K562 (cell line): ENCODE measurements at regions not wholly inside any gene's neighbourhood (a gene's known extent, or its start where the extent isn't known, plus 50 kb on each side); places are given as distances from the start of the nearest gene placed in this dataset.

Source experiments
- ATAC-seq: fragments of 200-7000 bp; cut with Tn5 transposase; 3 replicates; pipeline ENCODE4 v1.9.1; 2020; ENCODE audit warnings: moderate library complexity
- BruUV-seq: library from RNA; stranded (reverse); fragments of 400-500 nt; replicated peaks from 2 replicates; lab custom pipeline; 2021; lab: Mats Ljungman, UMichigan
- CTCF ChIA-PET: fragments of 300-600 bp; formaldehyde crosslinking; extraction: SDS; loops from one replicate; lab custom pipeline; 2021; ENCODE audit warnings: low intra/inter-chr PET ratio; lab: Yijun Ruan, JAX
- POLR2A ChIA-PET: fragments of 300-600, 350-650 bp; sonication (Branson Sonifier 250); formaldehyde crosslinking; extraction: SDS; loops from one replicate; lab custom pipeline; 2021; ENCODE audit warnings: antibody characterized with exemption, inconsistent platforms; lab: Yijun Ruan, JAX
- DNase-seq, 4 experiments: peaks; one replicate each; pipeline versions ENCODE4 v3.0.0 to v3.0.0-alpha.2; 2011 to 2018; ENCODE audit warnings: low spot score in 3 of 4, mixed read lengths in 3 of 4; ENCODE audit errors: extremely low read depth in 1 of 4
- FAIRE-seq: peaks from 2 replicates; lab custom pipeline; 2011; peaks lifted over from hg19 to GRCh38; lab: Jason Lieb, UNC
- H2AFZ ChIP-seq: 2 replicates; pipeline ENCODE4 v1.6.0; 2011; ENCODE audit warnings: low read depth, low read length, control low read depth, inconsistent platforms
- H3K27ac ChIP-seq: fragments of 200-600 bp; 3 replicates; pipeline ENCODE4 v1.8.0; 2011; ENCODE audit warnings: low read depth, mild to moderate bottlenecking, control low read depth, inconsistent platforms, low read length, moderate library complexity, mixed read lengths; ENCODE audit errors: extremely low read depth
- H3K27me3 ChIP-seq, 2 experiments: fragments of 300-600 bp in 1 of 2; 2 replicates in 1 of 2; 3 replicates in 1 of 2; pipeline versions ENCODE4 v1.6.0 to v1.8.0; 2011; ENCODE audit warnings: inconsistent platforms in 2 of 2, low read length in 2 of 2, mild to moderate bottlenecking in 1 of 2, mixed read lengths in 1 of 2, moderate library complexity in 1 of 2; ENCODE audit not compliant: control insufficient read depth in 2 of 2, insufficient read depth in 2 of 2
- H3K36me3 ChIP-seq: fragments of 300-600 bp; 3 replicates; pipeline ENCODE4 v1.8.0; 2011; ENCODE audit warnings: mild to moderate bottlenecking, low read length, inconsistent platforms; ENCODE audit not compliant: control insufficient read depth, insufficient read depth
- H3K4me1 ChIP-seq, 2 experiments: fragments of 200-600 bp in 1 of 2; replicated peaks in 1 of 2; 2 replicates in 1 of 2; 3 replicates in 1 of 2; pipeline versions ENCODE4 v1.5.1 to v1.8.0; 2011; ENCODE audit warnings: inconsistent platforms in 2 of 2, low read length in 2 of 2, mild to moderate bottlenecking in 1 of 2, mixed read lengths in 1 of 2, moderate library complexity in 1 of 2; ENCODE audit not compliant: control insufficient read depth in 2 of 2, insufficient read depth in 2 of 2
- H3K4me2 ChIP-seq: 2 replicates; pipeline ENCODE4 v1.6.1; 2011; ENCODE audit warnings: low read length, control low read depth, inconsistent platforms, mixed read lengths; ENCODE audit not compliant: insufficient read depth
- H3K4me3 ChIP-seq: fragments of 200-600 bp; sonication (generic), shearing (Covaris generic); 2 replicates; pipeline ENCODE4 v1.5.1; 2016; ENCODE audit warnings: control low read depth, inconsistent platforms
- H3K79me2 ChIP-seq: fragments of 200-600 bp; 3 replicates; pipeline ENCODE4 v1.8.0; 2011; ENCODE audit warnings: low read length, inconsistent platforms; ENCODE audit not compliant: control insufficient read depth, insufficient read depth
- H3K9ac ChIP-seq, 2 experiments: 2 replicates each; pipeline versions ENCODE4 v1.6.0 to v1.6.1; 2011; ENCODE audit warnings: low read depth in 2 of 2, low read length in 2 of 2, control low read depth in 1 of 2, inconsistent platforms in 1 of 2, mild to moderate bottlenecking in 1 of 2, mixed read lengths in 1 of 2; ENCODE audit not compliant: insufficient read depth in 1 of 2
- H3K9me1 ChIP-seq: one replicate; pipeline ENCODE4 v1.6.0; 2011; ENCODE audit warnings: inconsistent platforms, mild to moderate bottlenecking, low read length, moderate library complexity; ENCODE audit not compliant: control insufficient read depth, insufficient read depth
- H3K9me3 ChIP-seq: replicated peaks from 2 replicates; pipeline ENCODE4 v1.5.1; 2011; ENCODE audit warnings: low read depth, low read length, inconsistent platforms; ENCODE audit not compliant: control insufficient read depth, insufficient read depth
- H4K20me1 ChIP-seq: replicated peaks from 2 replicates; pipeline ENCODE4 v1.6.1; 2011; ENCODE audit warnings: low read length, inconsistent platforms, mixed read lengths; ENCODE audit not compliant: control insufficient read depth, insufficient read depth
- ARID2 ChIP-seq: fragments of 450-650 bp; IDR thresholded peaks from 2 replicates; pipeline ENCODE4 v1.6.1; 2017; ENCODE audit warnings: antibody characterized with exemption, mild to moderate bottlenecking
- BCLAF1 ChIP-seq, 2 experiments: fragments of 450-650 bp in 1 of 2; IDR thresholded peaks; 2 replicates each; pipeline ENCODE4 v1.6.1; 2011 to 2017; ENCODE audit warnings: low read depth in 2 of 2, antibody characterized with exemption in 1 of 2, borderline replicate concordance in 1 of 2, low read length in 1 of 2, mild to moderate bottlenecking in 1 of 2, mixed read lengths in 1 of 2; ENCODE audit not compliant: control insufficient read depth in 1 of 2
- ETV1 ChIP-seq: fragments of 450-650 bp; conservative IDR thresholded peaks from 2 replicates; pipeline ENCODE4 v1.6.1; 2016; ENCODE audit warnings: missing genetic modification characterization, control low read depth, low read depth, missing compliant biosample characterization
- HLTF ChIP-seq: fragments of 450-650 bp; IDR thresholded peaks from 2 replicates; pipeline ENCODE4 v1.6.1; 2016
- ILF3 ChIP-seq: fragments of 450-650 bp; IDR thresholded peaks from 2 replicates; pipeline ENCODE4 v1.6.1; 2018; ENCODE audit warnings: antibody characterized with exemption, mild to moderate bottlenecking, moderate library complexity, borderline replicate concordance
- MAZ ChIP-seq, 2 experiments: fragments of 450-650 bp in 1 of 2; sonication (generic) in 1 of 2; formaldehyde crosslinking; IDR thresholded peaks in 1 of 2; conservative IDR thresholded peaks in 1 of 2; 2 replicates each; pipeline versions ENCODE4 v1.4.0 to v1.5.0; 2020; ENCODE audit warnings: mild to moderate bottlenecking in 1 of 2, missing genetic modification reagents in 1 of 2
- NFIC ChIP-seq: fragments of 450-650 bp; IDR thresholded peaks from 2 replicates; pipeline ENCODE4 v1.6.1; 2017; ENCODE audit warnings: mild to moderate bottlenecking, inconsistent platforms
- NFIX ChIP-seq: fragments of 250-450 bp; sonication (Bioruptor Pico); IDR thresholded peaks from 2 replicates; pipeline ENCODE4 v1.4.0; 2020; ENCODE audit warnings: low read depth, mild to moderate bottlenecking, moderate library complexity
- PHF8 ChIP-seq: fragments of 200-600 bp; sonication (generic); IDR thresholded peaks from 2 replicates; pipeline ENCODE4 v1.6.1; 2012; ENCODE audit warnings: mixed run types, mild to moderate bottlenecking, inconsistent platforms, low read length, moderate library complexity, borderline replicate concordance
- SOX6 ChIP-seq: fragments of 450-650 bp; IDR thresholded peaks from 2 replicates; pipeline ENCODE4 v1.6.1; 2014; ENCODE audit warnings: mild to moderate bottlenecking
- TEAD4 ChIP-seq, 2 experiments: sonication (generic) in 1 of 2; formaldehyde crosslinking in 1 of 2; IDR thresholded peaks; 2 replicates each; pipeline versions ENCODE4 v1.6.1 to v1.8.0; 2012 to 2022; ENCODE audit warnings: borderline replicate concordance in 1 of 2, inconsistent platforms in 1 of 2, low read length in 1 of 2, mild to moderate bottlenecking in 1 of 2, missing genetic modification reagents in 1 of 2
- ZNF780A ChIP-seq: fragments of 250-450 bp; sonication (Bioruptor Pico); IDR thresholded peaks from 2 replicates; pipeline ENCODE4 v1.5.0; 2021; ENCODE audit warnings: mild to moderate bottlenecking
- WGBS: fragments of 100-300 bp; shearing (Covaris generic); methylation state at CpG from one replicate; pipeline ENCODE4 v1.1.6; 2016; ENCODE audit warnings: low coverage, mixed read lengths; ENCODE audit not compliant: insufficient coverage; ENCODE audit errors: missing lambda C conversion rate; 5-methylcytosine and 5-hydroxymethylcytosine counted together
- in situ Hi-C: fragments of 300-500 bp; cut with MboI; formaldehyde crosslinking; loops from 4 replicates; pipeline ENCODE4 v1.15.0; 2018; ENCODE audit warnings: inconsistent platforms, mixed read lengths
- intact Hi-C: fragments of 100-400 bp; cut with micrococcal nuclease; formaldehyde crosslinking; loops from 2 replicates; pipeline ENCODE4 v1.14.2; 2022
- TF ChIP-seq, protein P1 (sequence below): sonication (generic); formaldehyde crosslinking; IDR thresholded peaks from 2 replicates; pipeline ENCODE4 v1.8.0; 2022; ENCODE audit warnings: mild to moderate bottlenecking, missing genetic modification reagents
- TF ChIP-seq, protein P2 (sequence below): sonication (generic); formaldehyde crosslinking; IDR thresholded peaks from 2 replicates; pipeline ENCODE4 v1.8.0; 2022; ENCODE audit warnings: missing genetic modification reagents, mild to moderate bottlenecking, moderate library complexity, borderline replicate concordance
- TF ChIP-seq, protein P3 (sequence below): fragments of 450-650 bp; formaldehyde crosslinking; IDR thresholded peaks from 2 replicates; pipeline ENCODE4 v1.4.0; 2020; ENCODE audit warnings: mild to moderate bottlenecking, moderate library complexity

DNA sequence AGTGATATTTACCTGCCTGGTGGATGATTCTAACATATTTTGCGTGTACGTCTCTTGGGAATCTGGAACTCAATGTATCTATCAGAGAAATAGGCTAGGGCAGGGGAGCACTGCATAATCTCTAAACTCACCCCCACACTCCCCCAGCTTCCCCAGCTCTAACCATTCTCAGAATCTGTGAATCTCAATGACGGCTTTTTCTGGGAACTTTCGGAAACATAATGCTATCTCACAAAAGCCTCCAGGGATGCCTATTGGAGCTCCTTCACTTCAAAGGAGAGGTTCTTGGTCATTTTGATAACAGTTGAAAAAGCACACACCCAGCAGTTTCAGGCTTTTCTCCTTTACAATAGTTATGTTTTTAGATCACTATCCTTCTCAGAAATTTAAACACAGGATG is 113.8 kb upstream of the MAGI3 start (continued):
- TF ChIP-seq TEAD4 (IDR thresholded peaks at IDR 0.05; ENCODE audit: low read length) (peak; percentile 40; the same call in 1 of the 2 replicates), TEAD4 (CRISPR knock-in tag; IDR thresholded peaks at IDR 0.05; ENCODE audit: borderline replicate concordance) (no peak), ETV1 (tag) (no peak), PHF8 (no peak), SOX6 (peak; percentile 62; the same call in 1 of the 2 replicates), BCLAF1 (IDR thresholded peaks at IDR 0.05; ENCODE audit: borderline replicate concordance in 1 of 2, control insufficient read depth in 1 of 2, low read depth in 2 of 2, low read length in 1 of 2) (no peak)

DNA sequence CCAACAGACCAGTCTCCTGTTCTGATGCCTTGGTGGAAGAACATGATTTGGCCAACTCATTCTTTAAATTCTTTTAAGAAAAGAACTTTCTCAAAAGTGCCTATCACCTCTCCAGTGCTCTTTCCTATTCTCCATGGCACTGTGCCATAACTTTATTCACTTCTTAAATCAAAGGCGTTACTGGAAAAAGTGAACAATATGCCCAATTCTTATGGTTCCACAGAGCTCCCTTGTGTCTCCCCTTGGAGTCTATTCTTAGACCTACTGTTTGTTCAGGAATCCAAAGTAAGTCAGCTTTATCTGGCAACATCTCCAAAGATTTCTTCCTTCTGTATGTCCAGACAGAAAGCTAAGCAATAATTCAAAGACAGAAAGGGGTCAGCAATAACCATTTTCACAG is 111.9 kb upstream of the MAGI3 start:
- BruUV-seq, result no TSS peak

More for the DNA sequence above, 111.9 kb upstream of the MAGI3 start:
- intact Hi-C loops (no loop called here), in situ Hi-C loops (no loop called here)
- H3K9ac ChIP-seq, result no peak overlapping the region
- H3K4me1 ChIP-seq, result peaks cover 4 to 11% of the 10 kb centered on the region in 2 experiments; a peak in 4 of 5 replicates
- no peaks in the 10 kb centered on the region for H3K9me3 ChIP-seq
- H3K36me3 ChIP-seq, result no peaks in the 10 kb centered on the region
- WGBS, result 11% methylated on average over 1 of the region's 1 CpG
- H3K4me2 ChIP-seq, result no peak overlapping the region
- no peak for DNase-seq
- H2AFZ ChIP-seq, result no peak overlapping the region
- TF ChIP-seq ILF3 (no peak), MAZ (CRISPR knock-in tag; conservative IDR thresholded peaks at IDR 0.05 in 1 of 2, IDR thresholded peaks at IDR 0.05 in 1 of 2) (no peak), NFIC (peak; percentile 53), NFIX (CRISPR knock-in tag) (0 out of 2 replicates have a peak, but pooled peaks have one; percentile 15), HLTF (no peak), ZNF780A (CRISPR knock-in tag) (no peak), ARID2 (no peak)
- TF ChIP-seq, protein P1, sequence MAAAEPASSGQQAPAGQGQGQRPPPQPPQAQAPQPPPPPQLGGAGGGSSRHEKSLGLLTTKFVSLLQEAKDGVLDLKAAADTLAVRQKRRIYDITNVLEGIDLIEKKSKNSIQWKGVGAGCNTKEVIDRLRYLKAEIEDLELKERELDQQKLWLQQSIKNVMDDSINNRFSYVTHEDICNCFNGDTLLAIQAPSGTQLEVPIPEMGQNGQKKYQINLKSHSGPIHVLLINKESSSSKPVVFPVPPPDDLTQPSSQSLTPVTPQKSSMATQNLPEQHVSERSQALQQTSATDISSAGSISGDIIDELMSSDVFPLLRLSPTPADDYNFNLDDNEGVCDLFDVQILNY (CRISPR knock-in tag), result no peak
- TF ChIP-seq, protein P2, sequence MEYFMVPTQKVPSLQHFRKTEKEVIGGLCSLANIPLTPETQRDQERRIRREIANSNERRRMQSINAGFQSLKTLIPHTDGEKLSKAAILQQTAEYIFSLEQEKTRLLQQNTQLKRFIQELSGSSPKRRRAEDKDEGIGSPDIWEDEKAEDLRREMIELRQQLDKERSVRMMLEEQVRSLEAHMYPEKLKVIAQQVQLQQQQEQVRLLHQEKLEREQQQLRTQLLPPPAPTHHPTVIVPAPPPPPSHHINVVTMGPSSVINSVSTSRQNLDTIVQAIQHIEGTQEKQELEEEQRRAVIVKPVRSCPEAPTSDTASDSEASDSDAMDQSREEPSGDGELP, result no peak
- TF ChIP-seq, protein P3, sequence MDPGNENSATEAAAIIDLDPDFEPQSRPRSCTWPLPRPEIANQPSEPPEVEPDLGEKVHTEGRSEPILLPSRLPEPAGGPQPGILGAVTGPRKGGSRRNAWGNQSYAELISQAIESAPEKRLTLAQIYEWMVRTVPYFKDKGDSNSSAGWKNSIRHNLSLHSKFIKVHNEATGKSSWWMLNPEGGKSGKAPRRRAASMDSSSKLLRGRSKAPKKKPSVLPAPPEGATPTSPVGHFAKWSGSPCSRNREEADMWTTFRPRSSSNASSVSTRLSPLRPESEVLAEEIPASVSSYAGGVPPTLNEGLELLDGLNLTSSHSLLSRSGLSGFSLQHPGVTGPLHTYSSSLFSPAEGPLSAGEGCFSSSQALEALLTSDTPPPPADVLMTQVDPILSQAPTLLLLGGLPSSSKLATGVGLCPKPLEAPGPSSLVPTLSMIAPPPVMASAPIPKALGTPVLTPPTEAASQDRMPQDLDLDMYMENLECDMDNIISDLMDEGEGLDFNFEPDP, result no peak
- no peak overlapping the region for H3K4me3 ChIP-seq
- H3K79me2 ChIP-seq, result no peaks in the 10 kb centered on the region
- H4K20me1 ChIP-seq, result no peaks in the 10 kb centered on the region
- ChIA-PET POLR2A (interaction anchor here (1.2 to 1.6 kb wide), 2 partner anchors 9 to 20 kb away, joined by 3 to 4 read pairs; no protein-coding TSS in a partner anchor), CTCF (no interaction called here)
- FAIRE-seq, result no peak
- no peak overlapping the region for H3K27ac ChIP-seq
- no peak for ATAC-seq
- no peaks in the 10 kb centered on the region for H3K27me3 ChIP-seq
- H3K9me1 ChIP-seq, result no peaks in the 10 kb centered on the region
